Epithelial cell of prostate (primary cell): ENCODE measurements at regions not wholly inside any gene's neighbourhood (a gene's known extent, or its start where the extent isn't known, plus 50 kb on each side); places are given as distances from the start of the nearest gene placed in this dataset.
"Not testable (repeated sequence)": the region's sequence is repeated elsewhere in the genome, so short reads cannot be mapped to it uniquely, and the experiment has no call there.

Experiments
- DNase-seq: peaks from one replicate; pipeline ENCODE4 v3.0.0-alpha.2; 2011; ENCODE audit warnings: low read depth, low spot score
- H3K27ac ChIP-seq: fragments of 450-650 bp; 2 replicates; pipeline ENCODE4 v1.5.1; 2017; ENCODE audit warnings: mild to moderate bottlenecking

GRCh38 chr2:57376985-57377384 lies 669.6 kb upstream of the VRK2 start:
- no peak overlapping the region for H3K27ac ChIP-seq
- DNase-seq = no peak

- no peak overlapping the region for H3K27ac ChIP-seq
- no peak for DNase-seq
These were observed 660.3 kb upstream of the VRK2 start for GRCh38 chr2:57386305-57386704.

- DNase-seq = no peak
- no peak overlapping the region for H3K27ac ChIP-seq
These were observed 650.1 kb upstream of the VRK2 start for GRCh38 chr2:57396355-57397098.

GRCh38 chr2:57397550-57398360 lies 648.9 kb upstream of the VRK2 start:
- no peak overlapping the region for H3K27ac ChIP-seq
- DNase-seq = no peak

GRCh38 chr2:57399057-57399456 lies 647.5 kb upstream of the VRK2 start:
- DNase-seq = no peak
- no peak overlapping the region for H3K27ac ChIP-seq

- H3K27ac ChIP-seq = no peak overlapping the region
- DNase-seq = no peak
These were observed 644.5 kb upstream of the VRK2 start for GRCh38 chr2:57402096-57402495.

GRCh38 chr2:57402755-57403154 lies 643.9 kb upstream of the VRK2 start:
- no peak overlapping the region for H3K27ac ChIP-seq

GRCh38 chr2:57407772-57408201 lies 638.8 kb upstream of the VRK2 start:
- no peak overlapping the region for H3K27ac ChIP-seq
- DNase-seq = no peak

More at GRCh38 chr2:57402755-57403154, 643.9 kb upstream of the VRK2 start:
- DNase-seq = no peak

GRCh38 chr2:57408587-57408986 lies 638.0 kb upstream of the VRK2 start:
- DNase-seq = no peak
- no peak overlapping the region for H3K27ac ChIP-seq

- H3K27ac ChIP-seq = no peak overlapping the region
- DNase-seq = no peak
These were observed 629.6 kb upstream of the VRK2 start for GRCh38 chr2:57417007-57417406.

- not testable (repeated sequence) for DNase-seq, H3K27ac ChIP-seq
These were observed 627.7 kb upstream of the VRK2 start for GRCh38 chr2:57418859-57419346.

- no peak overlapping the region for H3K27ac ChIP-seq
- no peak for DNase-seq
These were observed 616.8 kb upstream of the VRK2 start for GRCh38 chr2:57429831-57430230.

GRCh38 chr2:57432528-57432927 lies 614.1 kb upstream of the VRK2 start:
- DNase-seq = no peak
- no peak overlapping the region for H3K27ac ChIP-seq

- no peak overlapping the region for H3K27ac ChIP-seq
- DNase-seq = no peak
These were observed 612.2 kb upstream of the VRK2 start for GRCh38 chr2:57434441-57434840.

- no peak overlapping the region for H3K27ac ChIP-seq
- no peak for DNase-seq
These were observed 611.6 kb upstream of the VRK2 start for GRCh38 chr2:57434972-57435371.

GRCh38 chr2:57437077-57437476 lies 609.5 kb upstream of the VRK2 start:
- no peak overlapping the region for H3K27ac ChIP-seq
- DNase-seq = no peak

- H3K27ac ChIP-seq = no peak overlapping the region
- DNase-seq = no peak
These were observed 606.2 kb upstream of the VRK2 start for GRCh38 chr2:57440437-57440836.

GRCh38 chr2:57443086-57443485 lies 603.5 kb upstream of the VRK2 start:
- no peak for DNase-seq
- H3K27ac ChIP-seq = no peak overlapping the region

- no peak for DNase-seq
- H3K27ac ChIP-seq = no peak overlapping the region
These were observed 602.6 kb upstream of the VRK2 start for GRCh38 chr2:57443973-57444521.

- no peak overlapping the region for H3K27ac ChIP-seq
- DNase-seq = no peak
These were observed 601.7 kb upstream of the VRK2 start for GRCh38 chr2:57444752-57445430.

- H3K27ac ChIP-seq = no peak overlapping the region
- no peak for DNase-seq
These were observed 597.8 kb upstream of the VRK2 start for GRCh38 chr2:57448816-57449215.
